Activated CD4-positive, alpha-beta memory T cell treated with anti-CD3 and anti-CD28 coated beads, Interleukin-2, amount 10 ng/mL, durations not matched to agents 7 days and 5 days (primary cell): ENCODE measurements at regions not wholly inside any gene's neighbourhood (a gene's known extent, or its start where the extent isn't known, plus 50 kb on each side); places are given as distances from the start of the nearest gene placed in this dataset.

Experiments used
- CTCF ChIA-PET: fragments of 350-600 bp; sonication (Branson Sonifier 250); formaldehyde crosslinking; loops from one replicate; lab custom pipeline; 2021; ENCODE audit warnings: antibody characterized with exemption, inconsistent platforms; lab: Charles Lee
- POLR2A ChIA-PET: fragments of 350-600 bp; sonication (Branson Sonifier 250); formaldehyde crosslinking; loops from one replicate; lab custom pipeline; 2021; ENCODE audit warnings: antibody characterized with exemption; lab: Charles Lee
- DNase-seq: peaks from one replicate; pipeline ENCODE4 v3.0.0-alpha.2; 2020
- H3K27ac Mint-ChIP-seq: one replicate; pipeline ENCODE4 v1.8.0; 2021; ENCODE audit warnings: mild to moderate bottlenecking, mixed read lengths
- H3K27me3 Mint-ChIP-seq: one replicate; pipeline ENCODE4 v1.8.0; 2021; ENCODE audit warnings: mixed read lengths
- H3K36me3 Mint-ChIP-seq: one replicate; pipeline ENCODE4 v1.8.0; 2021; ENCODE audit warnings: low read depth, mixed read lengths
- H3K4me1 Mint-ChIP-seq: one replicate; pipeline ENCODE4 v1.8.0; 2021; ENCODE audit warnings: mixed read lengths
- H3K4me3 Mint-ChIP-seq: one replicate; pipeline ENCODE4 v1.8.0; 2021; ENCODE audit warnings: mild to moderate bottlenecking, mixed read lengths
- H3K9me3 Mint-ChIP-seq: one replicate; pipeline ENCODE4 v1.8.0; 2021; ENCODE audit warnings: mixed read lengths

GRCh38 chr20:6495907-6496306, 271.6 kb upstream of the BMP2 start:
- Mint-ChIP-seq H3K36me3 (no peaks in the 10 kb centered on the region), H3K27ac (no peak overlapping the region), H3K4me1 (no peaks in the 10 kb centered on the region), H3K4me3 (no peak overlapping the region), H3K27me3 (no peaks in the 10 kb centered on the region), H3K9me3 (peaks cover 4% of the 10 kb centered on the region)
- DNase-seq, result no peak
- CTCF ChIA-PET, result no interaction called here
- POLR2A ChIA-PET, result no interaction called here

DNA sequence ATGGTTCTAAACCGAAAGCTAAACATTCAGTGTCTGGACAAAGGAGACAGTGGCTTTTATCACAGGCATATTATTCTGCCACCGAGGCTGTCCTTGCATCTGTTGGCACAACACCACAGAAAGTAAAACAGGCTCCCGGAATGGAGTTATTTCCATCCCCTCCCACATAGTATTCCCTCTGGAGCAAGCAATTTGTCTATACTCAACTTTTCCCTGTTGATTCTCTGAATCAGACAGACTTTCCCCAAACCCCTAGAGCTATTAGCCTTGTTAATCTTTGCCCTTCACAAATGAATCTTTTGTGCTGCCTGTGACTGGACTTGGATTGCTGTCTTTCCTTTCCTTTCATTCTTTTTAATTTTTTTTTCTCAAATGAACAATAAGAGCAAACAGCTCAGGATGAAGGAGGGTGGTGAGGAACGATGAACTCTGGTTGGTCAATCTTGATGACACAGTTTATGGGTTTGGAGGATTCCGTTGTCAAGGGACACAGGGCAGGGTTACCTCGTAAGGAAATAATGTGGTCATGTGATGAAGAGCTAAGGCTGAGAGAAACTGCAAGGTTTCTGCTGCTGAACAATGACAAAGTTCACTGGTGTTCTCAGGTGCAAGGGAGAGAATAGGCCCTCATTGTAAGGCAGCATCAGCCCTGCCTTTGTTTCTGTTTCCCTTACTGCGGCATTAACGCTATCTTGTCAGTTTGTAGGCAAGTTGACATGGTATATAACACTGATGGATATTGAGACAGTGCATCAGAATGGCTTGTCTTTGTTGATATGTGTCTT, 275.0 kb upstream of the BMP2 start:
- peaks cover 7% of the 10 kb centered on the region for H3K9me3 Mint-ChIP-seq
- H3K27me3 Mint-ChIP-seq, result no peaks in the 10 kb centered on the region
- H3K36me3 Mint-ChIP-seq, result no peaks in the 10 kb centered on the region
- no peak for DNase-seq
- POLR2A ChIA-PET, result no interaction called here
- H3K27ac Mint-ChIP-seq, result no peak overlapping the region
- H3K4me1 Mint-ChIP-seq, result no peaks in the 10 kb centered on the region
- CTCF ChIA-PET, result no interaction called here
- H3K4me3 Mint-ChIP-seq, result no peak overlapping the region

- Mint-ChIP-seq H3K4me3 (no peak overlapping the region), H3K9me3 (peaks cover 5% of the 10 kb centered on the region), H3K36me3 (no peaks in the 10 kb centered on the region), H3K27me3 (no peaks in the 10 kb centered on the region), H3K27ac (no peak overlapping the region), H3K4me1 (no peaks in the 10 kb centered on the region)
- ChIA-PET CTCF (no interaction called here), POLR2A (no interaction called here)
- DNase-seq, result no peak
Measured at GRCh38 chr20:6490849-6491248, 276.6 kb upstream of the BMP2 start.

- DNase-seq, result no peak
- peaks cover 5% of the 10 kb centered on the region for H3K9me3 Mint-ChIP-seq
- CTCF ChIA-PET, result no interaction called here
- no peaks in the 10 kb centered on the region for H3K36me3 Mint-ChIP-seq
- H3K27me3 Mint-ChIP-seq, result no peaks in the 10 kb centered on the region
- H3K27ac Mint-ChIP-seq, result no peak overlapping the region
- no peaks in the 10 kb centered on the region for H3K4me1 Mint-ChIP-seq
- POLR2A ChIA-PET, result no interaction called here
- H3K4me3 Mint-ChIP-seq, result no peak overlapping the region
Measured at GRCh38 chr20:6489361-6490171, 277.9 kb upstream of the BMP2 start.

GRCh38 chr20:6485351-6485750, 282.1 kb upstream of the BMP2 start:
- DNase-seq, result no peak
- ChIA-PET CTCF (no interaction called here), POLR2A (no interaction called here)
- H3K27ac Mint-ChIP-seq, result no peak overlapping the region
- no peaks in the 10 kb centered on the region for H3K36me3 Mint-ChIP-seq
- H3K4me3 Mint-ChIP-seq, result no peak overlapping the region
- H3K4me1 Mint-ChIP-seq, result no peaks in the 10 kb centered on the region
- H3K27me3 Mint-ChIP-seq, result no peaks in the 10 kb centered on the region
- peaks cover 6% of the 10 kb centered on the region for H3K9me3 Mint-ChIP-seq

- no peaks in the 10 kb centered on the region for H3K36me3 Mint-ChIP-seq
- no peaks in the 10 kb centered on the region for H3K4me1 Mint-ChIP-seq
- peaks cover 3% of the 10 kb centered on the region for H3K9me3 Mint-ChIP-seq
- H3K4me3 Mint-ChIP-seq, result no peak overlapping the region
- ChIA-PET POLR2A (no interaction called here), CTCF (interaction anchor here (0.7 kb wide), 1 partner anchor 16 kb away, joined by 5 read pairs; no protein-coding TSS in a partner anchor)
- no peak overlapping the region for H3K27ac Mint-ChIP-seq
- no peaks in the 10 kb centered on the region for H3K27me3 Mint-ChIP-seq
- no peak for DNase-seq
Measured at GRCh38 chr20:6483727-6484126, 283.8 kb upstream of the BMP2 start.

- ChIA-PET CTCF (no interaction called here), POLR2A (no interaction called here)
- H3K27me3 Mint-ChIP-seq, result no peaks in the 10 kb centered on the region
- H3K4me1 Mint-ChIP-seq, result no peaks in the 10 kb centered on the region
- no peak overlapping the region for H3K27ac Mint-ChIP-seq
- no peak overlapping the region for H3K4me3 Mint-ChIP-seq
- no peaks in the 10 kb centered on the region for H3K36me3 Mint-ChIP-seq
- H3K9me3 Mint-ChIP-seq, result peaks cover 4% of the 10 kb centered on the region
- DNase-seq, result no peak
Measured at GRCh38 chr20:6482486-6482885, 285.0 kb upstream of the BMP2 start.

- Mint-ChIP-seq H3K27ac (no peak overlapping the region), H3K4me3 (no peak overlapping the region), H3K27me3 (no peaks in the 10 kb centered on the region), H3K4me1 (no peaks in the 10 kb centered on the region), H3K36me3 (no peaks in the 10 kb centered on the region), H3K9me3 (peaks cover 4% of the 10 kb centered on the region)
- CTCF ChIA-PET, result no interaction called here
- DNase-seq, result no peak
- POLR2A ChIA-PET, result no interaction called here
Measured at GRCh38 chr20:6480328-6481200, 286.9 kb upstream of the BMP2 start.

DNA sequence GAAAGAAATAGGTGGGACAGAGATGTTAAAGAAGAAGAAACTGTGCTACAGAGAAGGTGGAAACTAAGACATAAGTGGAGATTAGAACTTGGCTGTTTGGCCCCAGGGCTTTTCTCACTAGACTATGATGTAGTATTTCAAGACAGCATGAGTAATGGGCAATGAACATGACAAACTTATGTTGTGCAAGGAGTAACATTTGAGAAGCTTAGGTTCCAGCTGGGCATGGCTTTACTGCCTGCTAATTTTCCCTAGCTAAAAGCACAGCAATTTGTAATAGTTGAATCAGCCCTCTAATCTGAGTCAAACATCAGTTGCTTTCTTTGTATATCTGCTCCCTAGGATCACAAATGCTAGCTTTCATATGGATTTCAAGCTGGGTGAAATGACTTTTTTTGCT, 294.3 kb upstream of the BMP2 start:
- DNase-seq, result no peak
- no peak overlapping the region for H3K4me3 Mint-ChIP-seq
- no peak overlapping the region for H3K27ac Mint-ChIP-seq
- H3K4me1 Mint-ChIP-seq, result no peaks in the 10 kb centered on the region
- ChIA-PET CTCF (no interaction called here), POLR2A (no interaction called here)
- peaks cover 2% of the 10 kb centered on the region for H3K9me3 Mint-ChIP-seq
- H3K36me3 Mint-ChIP-seq, result no peaks in the 10 kb centered on the region
- no peaks in the 10 kb centered on the region for H3K27me3 Mint-ChIP-seq

GRCh38 chr20:6471871-6472270, 295.6 kb upstream of the BMP2 start:
- H3K4me3 Mint-ChIP-seq, result no peak overlapping the region
- H3K36me3 Mint-ChIP-seq, result no peaks in the 10 kb centered on the region
- no peaks in the 10 kb centered on the region for H3K27me3 Mint-ChIP-seq
- DNase-seq, result no peak
- CTCF ChIA-PET, result no interaction called here
- H3K4me1 Mint-ChIP-seq, result no peaks in the 10 kb centered on the region
- H3K27ac Mint-ChIP-seq, result no peak overlapping the region
- POLR2A ChIA-PET, result no interaction called here
- H3K9me3 Mint-ChIP-seq, result no peaks in the 10 kb centered on the region

DNA sequence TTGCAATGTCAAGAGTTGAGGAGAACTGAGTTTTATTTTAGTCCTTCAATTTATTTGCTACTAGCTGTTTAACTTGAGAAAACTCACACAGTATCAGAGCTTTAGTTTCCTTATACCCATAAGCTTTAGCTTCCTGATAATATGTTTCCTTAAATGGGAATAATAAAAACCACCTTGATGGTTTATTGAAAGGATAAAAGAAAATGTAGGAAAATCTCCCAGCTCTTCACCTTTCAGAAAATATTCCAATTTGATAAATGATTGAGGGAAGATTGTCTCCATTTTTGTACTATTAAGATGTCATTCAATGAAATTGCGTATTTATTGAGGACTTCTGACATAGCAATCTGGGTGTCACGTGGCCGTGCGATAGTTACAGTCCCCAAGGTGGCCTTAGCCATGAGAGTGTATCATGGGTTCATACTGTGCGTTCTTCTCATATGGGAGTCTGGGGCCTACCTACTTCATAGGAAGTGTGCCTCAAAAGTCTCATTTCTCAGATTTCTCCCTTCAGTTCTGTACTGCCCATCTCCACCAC, 296.3 kb upstream of the BMP2 start:
- no peak for DNase-seq
- CTCF ChIA-PET, result no interaction called here
- POLR2A ChIA-PET, result no interaction called here
- H3K9me3 Mint-ChIP-seq, result no peaks in the 10 kb centered on the region
- H3K27ac Mint-ChIP-seq, result no peak overlapping the region
- no peak overlapping the region for H3K4me3 Mint-ChIP-seq
- H3K4me1 Mint-ChIP-seq, result no peaks in the 10 kb centered on the region
- H3K36me3 Mint-ChIP-seq, result no peaks in the 10 kb centered on the region
- no peaks in the 10 kb centered on the region for H3K27me3 Mint-ChIP-seq

DNA sequence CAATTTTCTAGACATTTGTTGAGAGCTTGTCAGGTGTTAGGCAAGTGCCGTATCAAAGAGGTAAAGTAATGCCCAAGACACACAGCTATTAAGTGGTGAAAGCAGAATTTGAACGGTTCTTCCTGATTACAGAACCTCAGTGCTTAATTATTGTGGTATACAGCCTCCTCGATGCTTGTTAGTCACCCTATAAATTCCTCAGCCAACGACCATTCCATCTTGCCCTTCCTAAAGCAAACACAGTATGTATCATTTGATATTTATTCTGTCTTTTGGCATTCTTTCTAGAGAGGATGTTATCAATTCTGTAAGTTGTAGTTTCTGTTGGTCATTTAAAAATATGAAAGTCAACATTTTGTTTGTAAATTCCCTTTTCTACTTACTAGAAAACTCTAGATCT, 297.8 kb upstream of the BMP2 start:
- Mint-ChIP-seq H3K4me3 (no peak overlapping the region), H3K9me3 (no peaks in the 10 kb centered on the region), H3K27ac (no peak overlapping the region), H3K27me3 (no peaks in the 10 kb centered on the region), H3K36me3 (no peaks in the 10 kb centered on the region), H3K4me1 (no peaks in the 10 kb centered on the region)
- no peak for DNase-seq
- CTCF ChIA-PET, result no interaction called here
- POLR2A ChIA-PET, result no interaction called here
